HG03432 (cell line): ENCODE measurements at regions not wholly inside any gene's neighbourhood (a gene's known extent, or its start where the extent isn't known, plus 50 kb on each side); places are given as distances from the start of the nearest gene placed in this dataset.

Experiments used
- ATAC-seq: cut with Tn5 transposase; IDR thresholded peaks from one replicate; pipeline ENCODE4 v1.9.1; 2021; ENCODE audit warnings: mild to moderate bottlenecking, moderate library complexity; ENCODE audit not compliant: unreplicated experiment

- ATAC-seq, result no peak
These were observed 110.9 kb upstream of the C1orf174 start for GRCh38 chr1:4010814-4011605.

DNA sequence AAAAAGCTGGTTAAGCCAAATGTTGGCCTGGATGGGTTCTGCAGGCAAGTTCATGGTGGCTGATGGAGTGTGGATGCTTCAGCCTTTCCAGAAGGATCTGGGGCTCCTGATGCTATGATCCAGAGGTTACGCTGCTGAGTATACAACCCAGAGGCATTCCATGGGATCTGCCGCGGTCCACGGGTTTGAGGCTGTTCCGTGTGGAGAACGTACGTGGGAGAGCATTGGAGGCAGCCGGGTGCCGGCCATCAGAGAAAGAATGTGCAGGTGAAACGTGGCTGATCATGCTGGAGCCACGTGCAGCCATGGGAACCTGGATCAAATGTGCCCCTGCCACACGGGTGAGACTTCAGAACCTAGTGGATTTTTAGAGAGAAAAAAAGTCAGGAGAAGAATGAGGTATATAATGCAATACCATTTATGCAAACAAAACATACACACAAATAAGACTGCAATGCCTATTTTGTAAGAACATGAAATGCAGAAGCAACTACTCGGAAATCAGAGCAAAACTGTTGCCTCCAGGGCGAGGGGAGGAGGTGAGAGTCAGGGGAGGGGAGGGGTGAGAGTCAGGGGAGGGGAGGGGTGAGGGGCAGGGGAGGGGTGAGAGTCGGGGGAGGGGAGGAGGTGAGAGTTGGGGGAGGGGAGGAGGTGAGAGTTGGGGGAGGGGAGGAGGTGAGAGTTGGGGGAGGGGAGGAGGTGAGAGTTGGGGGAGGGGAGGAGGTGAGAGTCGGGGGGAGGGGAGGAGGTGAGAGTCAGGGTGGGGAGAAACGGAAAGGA lies 116.5 kb upstream of the C1orf174 start:
- ATAC-seq, result no peak

- ATAC-seq, result no peak
These were observed 117.7 kb upstream of the C1orf174 start for GRCh38 chr1:4017636-4018365.

GRCh38 chr1:4018466-4019146 lies 118.5 kb upstream of the C1orf174 start:
- no peak for ATAC-seq

DNA sequence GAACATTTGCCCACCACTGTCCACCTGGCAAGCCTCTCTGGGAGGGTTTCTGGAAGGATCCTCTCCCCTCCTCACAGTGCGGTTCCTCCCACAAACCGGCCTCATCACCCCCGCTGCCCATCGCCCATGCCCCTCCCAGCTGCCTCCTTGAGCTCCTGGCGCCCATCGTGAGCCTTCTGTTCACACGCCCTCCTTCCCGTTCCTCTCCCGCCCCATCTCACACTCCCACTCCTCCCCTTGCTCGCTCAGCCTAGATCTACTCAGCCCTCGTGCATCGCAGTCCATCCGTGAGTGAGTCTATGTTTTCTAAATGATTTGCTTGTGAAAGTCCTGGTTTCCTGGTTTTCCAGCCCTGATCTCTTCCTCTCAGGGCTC lies 119.1 kb upstream of the C1orf174 start:
- ATAC-seq, result no peak

- no peak for ATAC-seq
These were observed 119.7 kb upstream of the C1orf174 start for GRCh38 chr1:4019606-4020331.

- no peak for ATAC-seq
These were observed 120.4 kb upstream of the C1orf174 start for GRCh38 chr1:4020449-4020848.

- no peak for ATAC-seq
These were observed 121.3 kb upstream of the C1orf174 start for GRCh38 chr1:4021136-4021973.

- ATAC-seq, result no peak
These were observed 121.8 kb upstream of the C1orf174 start for GRCh38 chr1:4021974-4022268.

DNA sequence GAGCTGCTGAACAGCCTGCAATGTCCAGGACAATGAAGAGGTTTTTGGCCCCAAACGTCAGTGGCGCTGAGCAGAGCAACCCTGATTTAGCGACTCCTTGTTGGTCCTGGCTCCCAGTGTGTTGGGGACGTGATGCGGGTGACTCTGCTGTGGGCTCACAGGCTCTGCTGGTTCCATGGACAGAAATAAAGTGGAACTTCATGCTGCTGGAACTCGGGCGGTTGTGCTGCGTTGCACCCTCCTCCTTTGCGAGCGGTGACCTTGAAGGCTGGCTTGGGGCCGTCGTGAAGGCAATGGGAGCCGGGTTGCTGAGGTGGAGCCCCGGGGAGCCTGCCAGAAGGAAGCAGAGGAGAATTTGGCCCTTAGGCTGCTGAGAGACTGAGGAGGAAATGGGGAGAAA lies 122.6 kb upstream of the C1orf174 start:
- no peak for ATAC-seq

DNA sequence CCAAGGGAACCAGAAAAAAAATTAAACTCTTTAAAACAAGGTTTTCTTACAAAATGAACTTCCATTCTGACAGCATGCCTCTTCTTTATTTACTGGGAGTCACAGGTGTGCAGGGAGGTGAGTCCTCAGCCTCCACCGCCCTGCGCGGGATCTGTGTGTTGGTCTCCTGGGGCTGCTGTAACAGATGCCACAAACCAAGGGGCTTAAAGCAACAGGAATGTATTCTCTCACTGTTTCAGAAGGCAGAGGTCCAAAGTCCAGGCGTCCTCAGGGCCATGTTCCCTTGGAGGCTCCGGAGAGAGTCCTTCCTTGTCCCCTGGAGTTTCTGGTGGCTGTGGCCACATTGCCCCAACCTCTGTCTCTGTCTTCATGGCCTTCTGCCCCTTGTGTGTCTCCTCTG lies 123.6 kb upstream of the C1orf174 start:
- no peak for ATAC-seq

- no peak for ATAC-seq
These were observed 124.7 kb upstream of the C1orf174 start for GRCh38 chr1:4024811-4025210.

GRCh38 chr1:4025752-4026151 lies 125.7 kb upstream of the C1orf174 start:
- ATAC-seq, result no peak

DNA sequence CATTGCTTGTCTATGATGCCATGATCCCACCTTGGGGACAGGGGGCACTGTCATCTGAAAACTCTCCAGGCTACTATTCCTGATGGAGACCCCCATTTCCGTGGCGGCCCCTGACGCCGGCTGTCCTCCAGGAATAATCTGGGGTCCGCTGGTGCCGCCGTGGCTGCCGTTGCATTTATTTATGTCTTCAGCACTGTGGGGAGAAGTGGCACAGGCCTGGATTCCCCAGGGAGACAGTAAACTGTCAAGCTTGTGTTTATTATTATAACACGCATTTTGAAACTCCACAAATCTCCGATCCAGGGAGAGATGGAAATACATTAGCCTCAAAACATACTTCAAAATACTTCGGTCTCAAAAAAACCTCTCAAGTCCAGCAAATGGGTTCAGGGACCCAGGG lies 126.9 kb upstream of the C1orf174 start:
- ATAC-seq, result no peak

DNA sequence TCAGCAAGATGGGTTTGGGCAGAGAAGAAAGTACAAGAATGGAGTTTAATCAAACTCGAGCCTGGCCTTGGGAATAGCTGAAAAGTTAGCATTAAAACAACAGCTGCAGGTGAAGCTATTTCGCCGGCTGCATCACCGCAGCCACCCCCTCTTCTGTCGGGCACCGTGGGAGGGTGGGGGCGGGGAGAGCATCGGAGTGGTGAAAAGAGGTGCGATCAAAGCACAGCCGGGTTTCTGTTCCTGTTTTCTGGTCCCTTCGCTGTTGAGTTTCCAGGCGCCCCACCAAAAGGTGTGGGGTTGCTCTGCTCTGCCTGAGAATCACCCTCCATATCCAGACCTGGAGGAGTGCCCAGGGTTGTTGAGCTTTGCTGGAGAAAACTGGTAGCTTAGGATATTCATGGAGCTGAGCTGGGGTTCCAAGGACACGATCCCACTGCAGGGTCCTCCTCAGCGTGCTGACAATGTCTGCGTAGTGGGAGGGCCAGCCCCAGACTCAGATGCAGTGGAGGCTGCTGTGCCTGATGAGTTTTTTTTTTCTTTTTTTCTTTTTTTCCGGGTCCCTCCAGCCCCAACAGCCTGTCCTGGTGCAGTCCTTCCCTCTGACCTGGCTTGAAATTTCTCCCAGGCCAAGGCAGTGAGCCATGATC lies 127.5 kb upstream of the C1orf174 start:
- ATAC-seq, result peak; percentile 60

DNA sequence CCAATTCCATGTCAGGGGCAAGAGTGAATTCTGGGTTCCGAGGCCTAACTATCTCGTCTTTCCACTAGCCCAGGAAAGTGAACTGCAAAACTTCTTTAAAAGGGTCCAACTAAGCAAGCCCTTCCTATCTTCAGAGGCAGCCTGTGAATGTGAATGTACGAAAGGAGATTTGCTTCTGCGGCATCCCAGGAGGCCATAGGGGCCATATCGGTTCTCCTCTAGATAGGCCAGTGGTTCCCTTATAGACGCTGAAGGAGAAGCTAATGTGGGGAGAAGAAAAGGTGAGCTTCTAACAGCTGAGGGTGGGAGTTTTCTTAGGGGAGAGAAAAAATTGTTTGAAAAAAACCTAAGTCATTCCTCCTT lies 128.0 kb upstream of the C1orf174 start:
- no peak for ATAC-seq

DNA sequence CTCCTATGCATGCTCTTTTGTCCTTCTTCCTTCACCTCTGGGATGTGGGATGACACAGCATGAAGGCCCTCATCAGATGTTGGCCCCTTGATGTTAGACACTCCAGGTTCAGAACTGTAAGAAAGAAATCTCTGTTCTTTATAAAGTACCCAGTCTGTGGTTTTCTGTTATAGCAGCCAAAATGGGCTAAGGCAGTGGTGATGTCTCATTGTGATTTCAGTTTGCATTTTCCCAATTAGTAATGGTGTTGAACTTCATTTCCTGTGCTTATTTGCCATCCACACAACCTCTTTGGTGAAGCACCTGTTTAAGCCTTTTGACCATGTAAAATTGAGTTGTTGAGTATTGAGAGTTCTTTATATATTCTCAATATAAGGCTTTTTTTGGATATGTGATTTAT lies 129.3 kb upstream of the C1orf174 start:
- ATAC-seq, result no peak

DNA sequence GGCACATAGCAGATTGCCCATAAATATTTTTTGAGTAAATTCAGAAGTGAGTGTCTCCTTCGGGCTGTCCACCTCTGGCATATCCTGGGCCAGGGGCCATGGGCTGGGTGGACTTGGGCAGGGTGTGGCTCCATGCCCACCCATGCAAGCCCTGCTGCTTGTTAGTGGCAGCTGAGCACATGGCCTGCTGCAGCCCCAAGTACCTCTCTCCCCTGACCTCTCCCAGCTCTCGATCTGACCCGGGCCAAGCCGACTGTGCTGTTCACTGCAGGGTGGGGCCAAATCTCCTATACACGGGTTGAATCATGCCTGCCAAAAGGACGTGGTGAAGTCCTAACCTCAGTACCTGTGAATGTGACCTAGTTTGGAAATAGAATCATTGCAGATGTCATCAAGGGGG lies 132.5 kb upstream of the C1orf174 start:
- no peak for ATAC-seq

- ATAC-seq, result no peak
These were observed 133.1 kb upstream of the C1orf174 start for GRCh38 chr1:4033129-4033676.
